A673 (cell line): ENCODE measurements at regions not wholly inside any gene's neighbourhood (a gene's known extent, or its start where the extent isn't known, plus 50 kb on each side); places are given as distances from the start of the nearest gene placed in this dataset.

Experiments
- BruUV-seq: library from RNA; stranded (reverse); fragments of 400-500 nt; replicated peaks from 2 replicates; lab custom pipeline; 2021; lab: Mats Ljungman, UMichigan
- CTCF ChIA-PET: fragments of 300-600 bp; sonication (Branson Sonifier 250); formaldehyde crosslinking; loops from one replicate; lab custom pipeline; 2022; ENCODE audit warnings: antibody characterized with exemption; lab: Charles Lee
- POLR2A ChIA-PET: fragments of 300-600 bp; sonication (Branson Sonifier 250); formaldehyde crosslinking; loops from one replicate; lab custom pipeline; 2022; ENCODE audit warnings: antibody characterized with exemption; ENCODE audit not compliant: low non-redundant PET; lab: Charles Lee
- DNase-seq: peaks from one replicate; pipeline ENCODE4 v3.0.0-alpha.2; 2015; ENCODE audit warnings: low spot score
- H3K27ac ChIP-seq: fragments of 200-600 bp; sonication (generic); 2 replicates; pipeline ENCODE4 v1.5.1; 2016; ENCODE audit warnings: mixed run types, low read depth, mild to moderate bottlenecking, mixed read lengths, antibody characterized with exemption, low read length; ENCODE audit not compliant: poor library complexity, severe bottlenecking
- H3K27me3 ChIP-seq: fragments of 200-600 bp; sonication (generic); replicated peaks from 2 replicates; pipeline ENCODE4 v1.6.1; 2017; ENCODE audit warnings: mixed run types, low read depth, mild to moderate bottlenecking, mixed read lengths, antibody characterized with exemption, low read length; ENCODE audit not compliant: insufficient read depth, poor library complexity
- H3K36me3 ChIP-seq: fragments of 200-600 bp; sonication (generic); 2 replicates; pipeline ENCODE4 v1.6.1; 2016; ENCODE audit warnings: mixed run types, mild to moderate bottlenecking, mixed read lengths, antibody characterized with exemption, low read length; ENCODE audit not compliant: insufficient read depth, poor library complexity, severe bottlenecking
- H3K4me1 ChIP-seq: fragments of 200-600 bp; sonication (generic); 2 replicates; pipeline ENCODE4 v1.6.1; 2017; ENCODE audit warnings: mixed run types, mild to moderate bottlenecking, mixed read lengths, antibody characterized with exemption, low read length; ENCODE audit not compliant: insufficient read depth, poor library complexity, severe bottlenecking
- H3K4me3 ChIP-seq: fragments of 200-600 bp; sonication (generic); 2 replicates; pipeline ENCODE4 v1.5.1; 2016; ENCODE audit warnings: low read depth, mixed run types, mild to moderate bottlenecking, mixed read lengths, low read length; ENCODE audit not compliant: poor library complexity, severe bottlenecking
- H3K9me3 ChIP-seq: fragments of 200-600 bp; sonication (generic); 2 replicates; pipeline ENCODE4 v1.6.1; 2016; ENCODE audit warnings: mixed run types, low read depth, mild to moderate bottlenecking, mixed read lengths, antibody characterized with exemption, low read length; ENCODE audit not compliant: poor library complexity, severe bottlenecking
- EZH2 ChIP-seq: fragments of 200-600 bp; sonication (generic); IDR thresholded peaks from 2 replicates; pipeline ENCODE4 v1.6.1; 2017; ENCODE audit warnings: borderline replicate concordance, low read depth, mild to moderate bottlenecking, mixed read lengths, antibody characterized with exemption, low read length; ENCODE audit not compliant: poor library complexity, severe bottlenecking
- intact Hi-C: fragments of 100-400 bp; cut with micrococcal nuclease; formaldehyde crosslinking; loops from one replicate; pipeline ENCODE4 v1.10.0; 2022; ENCODE audit not compliant: unreplicated experiment
- TF ChIP-seq, protein P1 (sequence below): fragments of 300-800, 200-600 bp; sonication (generic); conservative IDR thresholded peaks from 2 replicates; pipeline ENCODE4 v1.5.1; 2017; ENCODE audit warnings: low read depth, mild to moderate bottlenecking, antibody characterized with exemption, low read length, moderate library complexity, mixed read lengths

DNA sequence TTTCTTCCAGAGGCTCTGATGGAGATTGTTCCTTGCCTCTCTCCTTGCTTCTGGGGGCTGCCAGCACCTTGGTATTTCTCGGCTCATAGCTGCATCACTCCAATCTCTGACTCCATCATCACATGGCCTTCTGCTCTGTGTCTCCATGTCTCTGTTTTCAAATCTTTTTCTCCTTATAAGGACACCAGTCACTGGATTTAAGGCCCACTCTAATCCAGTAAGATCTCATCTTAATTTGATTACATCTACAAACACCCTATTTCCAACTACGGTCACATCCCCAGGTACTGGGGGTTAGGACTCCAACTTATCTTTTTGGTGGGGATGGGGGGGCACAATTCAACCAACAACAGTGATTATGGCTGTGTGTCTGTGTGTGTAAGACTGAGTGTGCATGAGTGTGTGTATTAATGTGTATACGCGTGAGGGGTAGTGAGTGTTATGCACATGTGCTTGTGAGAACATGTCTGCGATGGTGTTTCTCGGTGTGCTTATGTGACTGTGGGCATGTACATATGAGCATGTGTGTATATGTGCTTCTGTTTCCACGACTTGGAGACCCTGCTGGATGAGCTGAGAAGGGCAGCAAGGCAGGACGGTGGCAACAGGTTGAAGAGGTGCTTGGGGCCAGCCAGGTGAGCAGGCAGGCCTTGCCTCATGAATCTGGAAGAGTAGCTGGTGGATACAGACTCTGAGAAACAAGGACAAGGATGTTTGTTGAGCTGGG is 130.5 kb downstream of the MRPL14 start:
- no TSS peak for BruUV-seq
- intact Hi-C loops, result no loop called here
- CTCF ChIA-PET, result no interaction called here
- Histone ChIP-seq H3K36me3 (no peaks in the 10 kb centered on the region), H3K4me3 (no peak overlapping the region), H3K9me3 (no peaks in the 10 kb centered on the region), H3K4me1 (peaks cover 24% of the 10 kb centered on the region), H3K27me3 (no peaks in the 10 kb centered on the region), H3K27ac (peak overlapping the region; percentile 15)
- no peak for TF ChIP-seq EZH2
- DNase-seq, result no peak
- POLR2A ChIA-PET, result no interaction called here

DNA sequence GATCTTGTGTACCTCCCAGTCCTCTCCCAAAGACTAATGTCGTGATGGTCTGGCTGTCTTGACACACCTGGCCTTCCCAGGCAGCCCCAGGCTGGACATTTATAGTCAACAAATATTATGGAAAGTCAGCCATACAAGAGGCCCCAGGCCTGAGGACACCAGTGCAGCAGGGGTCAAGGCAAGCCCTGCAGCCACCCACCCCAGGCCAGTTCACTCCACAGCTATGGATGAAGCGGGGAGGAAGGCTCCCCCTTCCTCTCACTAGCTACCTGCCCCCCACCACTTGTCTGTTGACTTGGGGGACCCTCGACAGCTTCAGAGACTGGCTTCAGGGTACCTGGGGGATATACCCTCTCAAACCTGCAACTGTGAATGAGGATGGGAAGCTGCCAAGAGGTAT is 132.1 kb downstream of the MRPL14 start:
- H3K27ac ChIP-seq, result no peak overlapping the region
- POLR2A ChIA-PET, result interaction anchor here (0.8 kb wide), 1 partner anchor 8 kb away, joined by 3 read pairs; no protein-coding TSS in a partner anchor
- peaks cover 12% of the 10 kb centered on the region for H3K4me1 ChIP-seq
- no TSS peak for BruUV-seq
- no peak for DNase-seq
- no peaks in the 10 kb centered on the region for H3K27me3 ChIP-seq
- no peak overlapping the region for H3K4me3 ChIP-seq
- H3K9me3 ChIP-seq, result no peaks in the 10 kb centered on the region
- CTCF ChIA-PET, result no interaction called here
- intact Hi-C loops, result no loop called here
- no peaks in the 10 kb centered on the region for H3K36me3 ChIP-seq
- no peak for TF ChIP-seq EZH2
- TF ChIP-seq, protein P1, sequence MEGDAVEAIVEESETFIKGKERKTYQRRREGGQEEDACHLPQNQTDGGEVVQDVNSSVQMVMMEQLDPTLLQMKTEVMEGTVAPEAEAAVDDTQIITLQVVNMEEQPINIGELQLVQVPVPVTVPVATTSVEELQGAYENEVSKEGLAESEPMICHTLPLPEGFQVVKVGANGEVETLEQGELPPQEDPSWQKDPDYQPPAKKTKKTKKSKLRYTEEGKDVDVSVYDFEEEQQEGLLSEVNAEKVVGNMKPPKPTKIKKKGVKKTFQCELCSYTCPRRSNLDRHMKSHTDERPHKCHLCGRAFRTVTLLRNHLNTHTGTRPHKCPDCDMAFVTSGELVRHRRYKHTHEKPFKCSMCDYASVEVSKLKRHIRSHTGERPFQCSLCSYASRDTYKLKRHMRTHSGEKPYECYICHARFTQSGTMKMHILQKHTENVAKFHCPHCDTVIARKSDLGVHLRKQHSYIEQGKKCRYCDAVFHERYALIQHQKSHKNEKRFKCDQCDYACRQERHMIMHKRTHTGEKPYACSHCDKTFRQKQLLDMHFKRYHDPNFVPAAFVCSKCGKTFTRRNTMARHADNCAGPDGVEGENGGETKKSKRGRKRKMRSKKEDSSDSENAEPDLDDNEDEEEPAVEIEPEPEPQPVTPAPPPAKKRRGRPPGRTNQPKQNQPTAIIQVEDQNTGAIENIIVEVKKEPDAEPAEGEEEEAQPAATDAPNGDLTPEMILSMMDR, result no peak

DNA sequence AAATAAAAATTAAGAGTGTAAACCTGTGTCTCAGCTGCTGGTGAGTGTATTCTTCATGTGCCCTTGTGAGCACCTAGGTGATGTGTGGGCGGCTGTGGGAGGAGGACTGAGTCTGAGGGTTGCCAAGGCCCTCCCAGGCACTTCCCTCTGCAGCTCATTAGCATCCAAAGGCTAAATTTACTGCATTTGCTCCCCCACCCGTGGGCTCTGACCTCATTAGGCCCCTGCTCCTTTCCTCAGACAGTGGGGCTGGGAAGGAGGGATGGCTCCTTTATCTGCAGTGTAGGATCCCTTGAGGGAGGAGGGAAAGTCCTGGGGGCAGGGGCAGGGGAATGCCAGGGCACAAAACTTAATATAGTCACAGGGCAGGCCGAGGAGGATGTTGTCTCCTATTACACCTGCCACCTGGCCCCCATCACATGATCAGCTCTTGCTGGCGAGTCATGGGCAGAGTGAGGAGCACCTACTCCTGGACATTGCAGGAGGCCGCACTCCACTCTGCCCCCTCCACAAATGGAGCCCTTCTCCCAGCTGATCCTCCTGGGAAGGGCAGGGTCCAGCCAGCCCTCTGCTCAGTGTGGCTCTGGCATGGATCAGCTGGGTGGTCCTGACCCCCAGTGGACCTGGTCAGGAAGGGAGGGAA is 133.2 kb downstream of the MRPL14 start:
- BruUV-seq, result no TSS peak
- POLR2A ChIA-PET, result no interaction called here
- Histone ChIP-seq H3K36me3 (no peaks in the 10 kb centered on the region), H3K4me3 (no peak overlapping the region), H3K27ac (no peak overlapping the region), H3K27me3 (no peaks in the 10 kb centered on the region), H3K4me1 (peaks cover 8% of the 10 kb centered on the region), H3K9me3 (no peaks in the 10 kb centered on the region)
- TF ChIP-seq, protein P1, result no peak
- no peak for TF ChIP-seq EZH2
- no peak for DNase-seq
- CTCF ChIA-PET, result no interaction called here
- intact Hi-C loops, result no loop called here
